ENCODE measurements at regions not wholly inside any gene's neighbourhood (a gene's known extent, or its start where the extent isn't known, plus 50 kb on each side); places are given as distances from the start of the nearest gene placed in this dataset.

DNA sequence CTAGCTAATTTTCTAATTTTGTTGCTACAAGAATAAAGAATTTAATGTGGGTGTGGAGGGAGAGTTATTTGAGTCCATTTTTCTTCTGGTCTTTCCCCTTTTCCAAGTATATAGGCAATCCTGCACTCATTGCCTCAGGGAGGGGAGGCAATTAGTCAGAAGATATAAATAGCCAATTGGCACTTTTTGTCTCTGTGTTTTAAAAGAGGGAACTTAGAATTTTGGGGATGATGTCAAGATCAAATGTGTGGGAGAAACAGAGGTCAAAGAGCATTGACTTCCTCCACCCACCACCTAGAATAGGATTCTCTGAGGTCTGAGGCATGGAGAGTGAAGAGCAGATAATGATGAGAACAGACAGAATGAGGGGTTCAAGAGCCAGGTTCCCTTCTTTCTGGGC, 120.3 kb upstream of the ZC3H12C start:
- no peak for TF ChIP-seq Cebpa-rat (IDR thresholded peaks at IDR 0.05)

GRCh38 chr11:109973486-109973885, 119.7 kb upstream of the ZC3H12C start:
- Histone ChIP-seq H3K4me3 (no peak overlapping the region), H3K27me3 (no peaks in the 10 kb centered on the region), H3K4me2 (peak overlapping the region; percentile 74 to 97 (median 86)), H3K9me3 (replicated peaks in 1 of 11) (peaks cover 21 to 48% (median 31%) of the 10 kb centered on the region in 11 experiments), H3K9ac (peak overlapping the region in 3 of 11 experiments; percentile 9 to 70 (median 31); a peak in 2 of 22 replicates), H4K20me1 (no peaks in the 10 kb centered on the region), H3K27ac (peak overlapping the region in 10 of 11 experiments; percentile 10 to 85 (median 74); a peak in 16 of 22 replicates), H3K4me1 (peaks cover 39 to 58% (median 55%) of the 10 kb centered on the region in 10 experiments), H3K36me3 (peaks cover 0 to 11% (median 0%) of the 10 kb centered on the region in 11 experiments; a peak in 3 of 22 replicates)
- no peak for TF ChIP-seq Cebpa-rat (IDR thresholded peaks at IDR 0.05)

More for the DNA sequence above, 120.3 kb upstream of the ZC3H12C start:
- peaks cover 39 to 58% (median 55%) of the 10 kb centered on the region in 10 experiments for H3K4me1 ChIP-seq
- H3K4me2 ChIP-seq = peak overlapping the region; percentile 74 to 97 (median 86)
- peak overlapping the region in 10 of 11 experiments; percentile 64 to 85 (median 74); a peak in 20 of 22 replicates for H3K27ac ChIP-seq
- no peaks in the 10 kb centered on the region for H3K27me3 ChIP-seq
- peak overlapping the region in 10 of 11 experiments; percentile 20 to 72 (median 60); a peak in 13 of 22 replicates for H3K9ac ChIP-seq
- H4K20me1 ChIP-seq = no peaks in the 10 kb centered on the region
- peaks cover 18 to 48% (median 31%) of the 10 kb centered on the region in 11 experiments for H3K9me3 ChIP-seq (replicated peaks in 1 of 11)
- H3K36me3 ChIP-seq = peaks cover 0 to 11% (median 0%) of the 10 kb centered on the region in 11 experiments; a peak in 3 of 22 replicates
- H3K4me3 ChIP-seq = peak overlapping the region in 2 of 10 experiments; percentile 25 to 31; a peak in 2 of 20 replicates

DNA sequence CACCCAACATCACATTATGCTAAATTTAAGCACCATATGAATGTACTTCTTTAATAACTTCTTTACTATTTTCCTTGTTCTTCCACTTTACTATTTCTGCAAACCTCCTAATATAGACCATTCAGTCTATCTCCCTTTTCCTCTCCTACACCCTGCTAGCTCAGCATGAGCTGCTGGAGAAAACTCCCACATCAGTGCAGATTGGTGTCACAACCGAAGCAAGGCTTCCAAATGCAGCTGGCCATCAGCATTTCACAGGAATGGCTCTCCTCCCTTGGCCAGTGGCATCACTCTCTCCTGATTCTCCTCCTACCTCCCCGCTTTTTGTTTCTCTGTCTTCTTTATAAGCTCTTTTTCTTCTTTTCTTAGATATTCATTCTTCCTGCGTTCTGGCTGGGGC, 118.7 kb upstream of the ZC3H12C start:
- Histone ChIP-seq H3K9ac (no peak overlapping the region), H4K20me1 (no peaks in the 10 kb centered on the region), H3K27ac (0 out of 22 replicates have a peak overlapping the region, but pooled peaks of 1 of the 11 experiments have one; percentile 80), H3K4me2 (peak overlapping the region in 8 of 11 experiments; percentile 17 to 97 (median 58); a peak in 11 of 22 replicates), H3K27me3 (no peaks in the 10 kb centered on the region), H3K4me3 (no peak overlapping the region), H3K4me1 (peaks cover 39 to 58% (median 55%) of the 10 kb centered on the region in 10 experiments), H3K9me3 (replicated peaks in 1 of 11) (peaks cover 16 to 48% (median 25%) of the 10 kb centered on the region in 11 experiments), H3K36me3 (peaks cover 0 to 8% (median 0%) of the 10 kb centered on the region in 11 experiments; a peak in 2 of 22 replicates)
- no peak for TF ChIP-seq Cebpa-rat (IDR thresholded peaks at IDR 0.05)

DNA sequence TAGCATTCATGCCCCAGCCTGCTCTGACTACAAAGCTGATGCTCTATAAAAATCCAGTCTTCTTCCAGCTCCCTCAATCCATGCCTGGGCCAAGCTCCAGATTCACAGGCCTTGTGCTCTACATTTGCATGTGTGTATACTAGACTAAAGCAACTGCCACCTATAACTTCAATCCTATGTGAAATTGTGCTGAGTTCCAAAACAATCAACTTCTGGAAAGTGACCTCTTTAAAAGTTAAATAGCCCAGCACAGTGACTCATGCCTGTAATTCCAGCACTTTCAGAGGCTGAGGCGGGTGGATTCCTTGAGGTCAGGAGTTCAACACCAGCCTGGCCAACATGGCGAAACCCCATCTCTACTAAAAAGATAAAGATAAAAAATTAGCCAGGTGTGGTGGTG, 114.3 kb upstream of the ZC3H12C start:
- no peak overlapping the region for H3K4me3 ChIP-seq
- H3K9ac ChIP-seq = no peak overlapping the region
- H3K9me3 ChIP-seq (replicated peaks in 1 of 11) = peaks cover 16 to 62% (median 36%) of the 10 kb centered on the region in 11 experiments
- H4K20me1 ChIP-seq = no peaks in the 10 kb centered on the region
- H3K36me3 ChIP-seq = peaks cover 0 to 8% (median 0%) of the 10 kb centered on the region in 11 experiments; a peak in 2 of 22 replicates
- no peaks in the 10 kb centered on the region for H3K27me3 ChIP-seq
- H3K27ac ChIP-seq = no peak overlapping the region
- H3K4me1 ChIP-seq = peaks cover 4 to 26% (median 14%) of the 10 kb centered on the region in 10 experiments
- TF ChIP-seq Cebpa-rat (IDR thresholded peaks at IDR 0.05) = no peak
- no peak overlapping the region for H3K4me2 ChIP-seq

DNA sequence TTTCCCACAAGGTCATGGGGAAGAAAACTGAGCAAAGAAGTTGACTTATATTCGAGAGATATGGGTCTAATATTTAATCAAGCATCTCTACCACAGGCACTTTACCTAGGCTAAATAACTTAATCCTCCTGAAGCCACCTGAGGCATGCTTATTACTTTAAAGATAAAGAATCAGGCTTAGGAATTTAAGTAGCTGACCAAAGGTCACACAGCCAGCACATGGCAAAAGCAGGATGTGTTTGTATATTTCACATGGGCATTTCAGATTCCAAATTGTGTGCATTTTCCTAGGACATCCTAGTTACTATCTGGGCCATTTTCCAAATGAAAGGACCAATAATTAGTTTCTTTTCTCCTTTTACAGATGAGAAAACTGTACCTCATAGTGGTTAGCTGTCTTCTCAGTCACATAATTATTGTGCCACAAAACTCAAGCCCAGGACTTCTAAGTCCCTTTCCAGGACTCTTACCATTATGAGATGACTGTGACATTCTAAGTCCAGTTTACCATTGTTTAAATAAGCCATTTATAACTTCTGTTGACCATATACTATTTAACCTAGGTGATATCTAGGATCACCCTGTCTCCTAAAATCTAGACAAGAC, 112.1 kb upstream of the ZC3H12C start:
- peaks cover 0 to 8% (median 0%) of the 10 kb centered on the region in 11 experiments; a peak in 2 of 22 replicates for H3K36me3 ChIP-seq

DNA sequence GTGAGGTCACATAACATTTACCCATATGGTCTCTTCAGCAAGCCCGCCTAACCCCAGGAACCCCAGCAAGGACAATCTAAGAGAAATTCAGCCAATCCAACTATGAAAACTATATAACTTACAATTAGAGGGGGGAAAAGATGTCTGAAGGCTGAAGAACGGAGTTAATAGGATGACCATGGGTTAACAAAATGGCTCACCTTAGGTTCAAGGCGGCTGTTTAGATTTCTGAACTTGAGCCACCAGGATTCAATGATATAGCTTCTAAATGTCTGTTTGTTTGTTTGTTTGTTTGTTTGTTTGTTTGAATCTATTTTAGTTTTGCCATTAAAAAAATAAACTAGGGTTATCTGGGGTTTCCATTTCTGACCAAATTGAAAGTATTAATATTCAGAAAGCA, 109.8 kb upstream of the ZC3H12C start:
- Histone ChIP-seq H3K27me3 (no peaks in the 10 kb centered on the region), H4K20me1 (no peaks in the 10 kb centered on the region), H3K27ac (no peak overlapping the region), H3K4me1 (peaks cover 17 to 43% (median 28%) of the 10 kb centered on the region in 10 experiments), H3K36me3 (no peaks in the 10 kb centered on the region), H3K4me3 (no peak overlapping the region; a peak in 1 of 20 replicates), H3K4me2 (no peak overlapping the region), H3K9me3 (replicated peaks in 1 of 11) (peaks cover 0 to 32% (median 18%) of the 10 kb centered on the region in 11 experiments; a peak in 15 of 22 replicates), H3K9ac (no peak overlapping the region)
- no peak for TF ChIP-seq Cebpa-rat (IDR thresholded peaks at IDR 0.05)

More for the DNA sequence above, 112.1 kb upstream of the ZC3H12C start:
- H3K9ac ChIP-seq = no peak overlapping the region
- peaks cover 17 to 26% (median 23%) of the 10 kb centered on the region in 10 experiments for H3K4me1 ChIP-seq
- no peak overlapping the region for H3K4me3 ChIP-seq
- no peaks in the 10 kb centered on the region for H4K20me1 ChIP-seq
- no peak for TF ChIP-seq Cebpa-rat (IDR thresholded peaks at IDR 0.05)
- no peak overlapping the region for H3K27ac ChIP-seq
- no peaks in the 10 kb centered on the region for H3K27me3 ChIP-seq
- peaks cover 16 to 48% (median 36%) of the 10 kb centered on the region in 11 experiments for H3K9me3 ChIP-seq (replicated peaks in 1 of 11)
- H3K4me2 ChIP-seq = no peak overlapping the region

- Histone ChIP-seq H3K36me3 (no peaks in the 10 kb centered on the region), H3K4me3 (peak overlapping the region in 9 of 10 experiments; percentile 1 to 45 (median 20); a peak in 10 of 20 replicates), H3K9me3 (replicated peaks in 1 of 11) (peaks cover 0 to 31% (median 15%) of the 10 kb centered on the region in 11 experiments; a peak in 14 of 22 replicates), H3K27me3 (no peaks in the 10 kb centered on the region), H3K27ac (peak overlapping the region; percentile 64 to 90 (median 84); a peak in 21 of 22 replicates), H3K9ac (peak overlapping the region; percentile 47 to 66 (median 63); a peak in 19 of 22 replicates), H3K4me2 (peak overlapping the region; percentile 42 to 82 (median 70)), H4K20me1 (no peaks in the 10 kb centered on the region), H3K4me1 (peaks cover 17 to 47% (median 28%) of the 10 kb centered on the region in 10 experiments)
- no peak for TF ChIP-seq Cebpa-rat (IDR thresholded peaks at IDR 0.05)
Measured at GRCh38 chr11:109984634-109985289, 108.4 kb upstream of the ZC3H12C start.

DNA sequence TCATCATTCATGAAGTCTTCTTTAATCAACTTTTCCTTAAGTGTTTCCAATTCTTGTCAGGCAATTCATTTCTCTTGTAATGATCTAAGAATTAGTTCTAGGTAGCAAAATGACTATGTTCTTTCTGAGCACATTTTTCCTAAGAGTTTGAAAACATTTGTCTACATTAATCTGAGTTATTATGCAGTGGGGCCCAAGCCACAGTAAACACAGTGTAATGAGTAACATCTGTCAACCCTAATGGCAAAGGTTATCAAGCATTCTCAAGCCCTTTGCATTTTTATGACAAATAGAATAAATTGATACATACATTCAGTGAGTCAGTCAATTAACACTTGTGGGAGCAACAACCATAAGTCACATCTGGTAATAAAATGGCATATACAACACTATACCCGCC, 106.7 kb upstream of the ZC3H12C start:
- peaks cover 17 to 47% (median 28%) of the 10 kb centered on the region in 10 experiments for H3K4me1 ChIP-seq
- H3K27ac ChIP-seq = no peak overlapping the region
- no peak overlapping the region for H3K9ac ChIP-seq
- H3K36me3 ChIP-seq = no peaks in the 10 kb centered on the region
- no peak for TF ChIP-seq Cebpa-rat (IDR thresholded peaks at IDR 0.05)
- no peak overlapping the region for H3K4me3 ChIP-seq
- H3K4me2 ChIP-seq = no peak overlapping the region
- no peaks in the 10 kb centered on the region for H3K27me3 ChIP-seq
- peaks cover 0 to 31% (median 15%) of the 10 kb centered on the region in 11 experiments; a peak in 14 of 22 replicates for H3K9me3 ChIP-seq (replicated peaks in 1 of 11)
- no peaks in the 10 kb centered on the region for H4K20me1 ChIP-seq

DNA sequence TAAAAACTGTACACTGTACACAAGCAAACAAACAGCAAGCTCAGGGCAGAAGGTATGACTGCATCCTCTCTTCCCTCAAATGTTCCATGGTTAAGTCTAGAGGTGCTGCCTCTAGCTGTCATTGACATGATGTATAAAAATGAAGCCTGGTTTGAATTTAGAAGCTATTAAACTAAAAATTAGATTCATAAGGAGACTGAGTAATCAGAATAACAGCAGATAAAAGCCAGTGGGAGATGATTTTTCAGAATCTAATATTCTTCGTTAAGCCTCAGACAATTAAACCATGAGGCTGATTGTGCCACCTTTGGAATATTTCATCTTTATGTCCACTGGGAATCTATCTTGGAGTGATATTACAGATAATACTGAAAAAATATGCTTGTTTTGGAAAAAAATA, 101.4 kb upstream of the ZC3H12C start:
- H3K4me2 ChIP-seq = no peak overlapping the region
- H3K4me3 ChIP-seq = no peak overlapping the region
- no peaks in the 10 kb centered on the region for H3K36me3 ChIP-seq

More for the DNA sequence above, 101.4 kb upstream of the ZC3H12C start:
- no peak overlapping the region for H3K9ac ChIP-seq
- peaks cover 0 to 9% (median 0%) of the 10 kb centered on the region in 11 experiments; a peak in 5 of 22 replicates for H3K9me3 ChIP-seq (replicated peaks in 1 of 11)
- H3K4me1 ChIP-seq = peaks cover 0 to 19% (median 9%) of the 10 kb centered on the region in 10 experiments; a peak in 11 of 20 replicates
- H3K27ac ChIP-seq = no peak overlapping the region
- H3K27me3 ChIP-seq = no peaks in the 10 kb centered on the region
- no peaks in the 10 kb centered on the region for H4K20me1 ChIP-seq
- TF ChIP-seq Cebpa-rat (IDR thresholded peaks at IDR 0.05) = no peak
